Astrocyte (in vitro differentiated cells and primary cell): ENCODE measurements at regions not wholly inside any gene's neighbourhood (a gene's known extent, or its start where the extent isn't known, plus 50 kb on each side); places are given as distances from the start of the nearest gene placed in this dataset.
A peak's percentile ranks its signal among the peaks of the same experiment; 100 is the strongest.

Experiments
- DNase-seq: peaks from one replicate; pipeline ENCODE4 v3.0.0-alpha.2; 2010; ENCODE audit warnings: low read depth
- FAIRE-seq: peaks from 2 replicates; lab custom pipeline; 2011; peaks lifted over from hg19 to GRCh38; lab: Jason Lieb, UNC
- H2AFZ ChIP-seq: 2 replicates; pipeline ENCODE4 v1.6.0; 2012; ENCODE audit warnings: low read depth, low read length, inconsistent platforms
- H3K27ac ChIP-seq: 2 replicates; pipeline ENCODE4 v1.5.1; 2011; ENCODE audit warnings: low read depth, low read length, inconsistent platforms
- H3K27me3 ChIP-seq: 2 replicates; pipeline ENCODE4 v1.6.0; 2011; ENCODE audit warnings: low read length, inconsistent platforms; ENCODE audit not compliant: insufficient read depth
- H3K36me3 ChIP-seq: 2 replicates; pipeline ENCODE4 v1.5.1; 2011; ENCODE audit warnings: low read length, inconsistent platforms; ENCODE audit not compliant: insufficient read depth
- H3K4me1 ChIP-seq: 2 replicates; pipeline ENCODE4 v1.5.1; 2011; ENCODE audit warnings: low read length, inconsistent platforms; ENCODE audit not compliant: insufficient read depth
- H3K4me2 ChIP-seq: 2 replicates; pipeline ENCODE4 v1.6.0; 2012; ENCODE audit warnings: low read length, inconsistent platforms
- H3K4me3 ChIP-seq: 2 replicates; pipeline ENCODE4 v1.5.1; 2011; ENCODE audit warnings: low read depth, mild to moderate bottlenecking, low read length, inconsistent platforms; ENCODE audit not compliant: insufficient read depth
- H3K79me2 ChIP-seq: 2 replicates; pipeline ENCODE4 v1.6.0; 2012; ENCODE audit warnings: mild to moderate bottlenecking, low read length, inconsistent platforms; ENCODE audit not compliant: insufficient read depth
- H3K9ac ChIP-seq: 2 replicates; pipeline ENCODE4 v1.6.0; 2012; ENCODE audit warnings: mild to moderate bottlenecking, low read length, inconsistent platforms
- H3K9me3 ChIP-seq: 2 replicates; pipeline ENCODE4 v1.5.1; 2012; ENCODE audit warnings: low read depth, mild to moderate bottlenecking, low read length, inconsistent platforms; ENCODE audit not compliant: insufficient read depth
- H4K20me1 ChIP-seq: 2 replicates; pipeline ENCODE4 v1.6.0; 2012; ENCODE audit warnings: low read length, inconsistent platforms; ENCODE audit not compliant: insufficient read depth
- H3K27ac Mint-ChIP-seq: one replicate; pipeline ENCODE4 v1.8.0; 2021; ENCODE audit warnings: mild to moderate bottlenecking, mixed read lengths; ENCODE audit not compliant: unreplicated experiment
- H3K27me3 Mint-ChIP-seq: one replicate; pipeline ENCODE4 v1.8.0; 2021; ENCODE audit warnings: low read depth, mixed read lengths; ENCODE audit not compliant: unreplicated experiment
- H3K36me3 Mint-ChIP-seq: one replicate; pipeline ENCODE4 v1.8.0; 2021; ENCODE audit warnings: low read depth, mixed read lengths; ENCODE audit not compliant: unreplicated experiment
- H3K4me1 Mint-ChIP-seq: one replicate; pipeline ENCODE4 v1.8.0; 2021; ENCODE audit warnings: low read depth, mixed read lengths; ENCODE audit not compliant: unreplicated experiment
- H3K4me3 Mint-ChIP-seq: one replicate; pipeline ENCODE4 v1.8.0; 2021; ENCODE audit warnings: mild to moderate bottlenecking, moderate library complexity, mixed read lengths; ENCODE audit not compliant: unreplicated experiment
- H3K9me3 Mint-ChIP-seq: one replicate; pipeline ENCODE4 v1.8.0; 2021; ENCODE audit warnings: mild to moderate bottlenecking, mixed read lengths; ENCODE audit not compliant: unreplicated experiment
- CTCF ChIP-seq: IDR thresholded peaks from 2 replicates; pipeline ENCODE4 v1.5.1; 2011; ENCODE audit warnings: low read depth, mild to moderate bottlenecking, inconsistent platforms, low read length, moderate library complexity; ENCODE audit not compliant: insufficient read depth
- EZH2 ChIP-seq: IDR thresholded peaks from 2 replicates; pipeline ENCODE4 v1.6.1; 2012; ENCODE audit warnings: mild to moderate bottlenecking, low read length, inconsistent platforms; ENCODE audit not compliant: insufficient read depth

DNA sequence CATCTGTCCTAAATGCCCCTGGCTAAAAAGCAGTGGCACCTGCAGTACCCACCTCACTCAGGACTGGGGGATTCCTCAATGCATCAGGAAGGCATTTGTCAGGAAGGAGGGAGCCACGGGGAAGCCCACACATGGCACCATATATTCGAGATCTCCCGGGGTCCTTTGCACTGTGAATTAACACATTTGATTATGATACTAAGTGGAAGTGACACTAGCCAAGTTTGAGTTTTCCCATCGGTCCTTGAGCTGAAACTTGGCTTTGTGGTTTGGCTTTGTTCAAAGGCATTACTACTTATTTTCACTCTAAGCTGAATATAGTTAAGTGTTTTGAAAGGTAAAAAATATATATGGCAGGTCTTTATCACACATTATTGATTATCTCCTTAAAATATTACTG, 168.7 kb upstream of the MYO16 start:
- H2AFZ ChIP-seq: no peak overlapping the region
- H3K79me2 ChIP-seq: no peaks in the 10 kb centered on the region
- FAIRE-seq: no peak
- H3K27me3 ChIP-seq: no peaks in the 10 kb centered on the region
- H3K4me1 Mint-ChIP-seq: peaks cover 11% of the 10 kb centered on the region
- no peaks in the 10 kb centered on the region for H3K9me3 ChIP-seq
- H3K9ac ChIP-seq: no peak overlapping the region
- DNase-seq: no peak
- no peaks in the 10 kb centered on the region for H3K36me3 Mint-ChIP-seq
- H3K27ac ChIP-seq: no peak overlapping the region
- TF ChIP-seq CTCF (no peak), EZH2 (no peak)
- no peak overlapping the region for H3K27ac Mint-ChIP-seq
- no peaks in the 10 kb centered on the region for H3K27me3 Mint-ChIP-seq
- no peak overlapping the region for H3K4me3 Mint-ChIP-seq
- H3K4me3 ChIP-seq: no peak overlapping the region
- H3K4me2 ChIP-seq: no peak overlapping the region
- no peaks in the 10 kb centered on the region for H3K36me3 ChIP-seq
- H3K9me3 Mint-ChIP-seq: peaks cover 3% of the 10 kb centered on the region
- H4K20me1 ChIP-seq: no peaks in the 10 kb centered on the region
- H3K4me1 ChIP-seq: peaks cover 4% of the 10 kb centered on the region

GRCh38 chr13:108463340-108463739, 166.1 kb upstream of the MYO16 start:
- FAIRE-seq: no peak
- H3K9ac ChIP-seq: peak overlapping the region; percentile 69
- no peak overlapping the region for H3K4me3 Mint-ChIP-seq
- H3K79me2 ChIP-seq: no peaks in the 10 kb centered on the region
- peaks cover 3% of the 10 kb centered on the region for H3K9me3 Mint-ChIP-seq
- peak overlapping the region; percentile 90 for H3K27ac ChIP-seq
- H3K27me3 Mint-ChIP-seq: no peaks in the 10 kb centered on the region
- no peak for TF ChIP-seq CTCF
- no peak for TF ChIP-seq EZH2
- H3K9me3 ChIP-seq: no peaks in the 10 kb centered on the region
- H2AFZ ChIP-seq: peak overlapping the region; percentile 30
- H3K4me1 Mint-ChIP-seq: peaks cover 11% of the 10 kb centered on the region
- H3K27me3 ChIP-seq: no peaks in the 10 kb centered on the region
- H3K27ac Mint-ChIP-seq: peak overlapping the region; percentile 96
- no peak overlapping the region for H3K4me3 ChIP-seq
- H3K36me3 Mint-ChIP-seq: no peaks in the 10 kb centered on the region
- no peaks in the 10 kb centered on the region for H3K36me3 ChIP-seq
- DNase-seq: peak; percentile 97
- peaks cover 4% of the 10 kb centered on the region for H3K4me1 ChIP-seq
- H4K20me1 ChIP-seq: no peaks in the 10 kb centered on the region
- peak overlapping the region; percentile 70 for H3K4me2 ChIP-seq

- Histone ChIP-seq H3K9ac (no peak overlapping the region), H3K36me3 (no peaks in the 10 kb centered on the region), H3K79me2 (no peaks in the 10 kb centered on the region), H3K4me2 (no peak overlapping the region), H3K4me3 (no peak overlapping the region), H3K27ac (no peak overlapping the region), H2AFZ (no peak overlapping the region), H4K20me1 (no peaks in the 10 kb centered on the region), H3K9me3 (no peaks in the 10 kb centered on the region), H3K4me1 (no peaks in the 10 kb centered on the region), H3K27me3 (no peaks in the 10 kb centered on the region)
- Mint-ChIP-seq H3K4me3 (no peak overlapping the region), H3K36me3 (no peaks in the 10 kb centered on the region), H3K4me1 (no peaks in the 10 kb centered on the region), H3K27me3 (peaks cover 3% of the 10 kb centered on the region), H3K9me3 (peaks cover 7% of the 10 kb centered on the region), H3K27ac (no peak overlapping the region)
- DNase-seq (no peak), FAIRE-seq (no peak)
- TF ChIP-seq CTCF: no peak
Measured at GRCh38 chr13:108470921-108471320, 158.5 kb upstream of the MYO16 start.
